SH-SY5Y (cell line): ENCODE measurements at regions not wholly inside any gene's neighbourhood (a gene's known extent, or its start where the extent isn't known, plus 50 kb on each side); places are given as distances from the start of the nearest gene placed in this dataset.

Experiments
- GATA2 ChIP-seq: IDR thresholded peaks from 2 replicates; pipeline ENCODE4 v1.6.1; 2011; ENCODE audit warnings: mild to moderate bottlenecking, low read depth, low read length
- GATA3 ChIP-seq: IDR thresholded peaks from 2 replicates; pipeline ENCODE4 v1.6.1; 2011; ENCODE audit warnings: low read depth, mild to moderate bottlenecking, low read length, moderate library complexity

GRCh38 chr22:33971561-33971961, 51.3 kb upstream of the LARGE1 start:
- TF ChIP-seq GATA3 (no peak), GATA2 (no peak)

GRCh38 chr22:33975841-33976240, 55.6 kb upstream of the LARGE1 start:
- TF ChIP-seq GATA2 (no peak), GATA3 (no peak)

GRCh38 chr22:33983558-33983957, 63.3 kb upstream of the LARGE1 start:
- no peak for TF ChIP-seq GATA3
- TF ChIP-seq GATA2: no peak

- no peak for TF ChIP-seq GATA3
- TF ChIP-seq GATA2: no peak
Measured at GRCh38 chr22:33984211-33984610, 63.9 kb upstream of the LARGE1 start.

- TF ChIP-seq GATA2 (no peak), GATA3 (no peak)
Measured at GRCh38 chr22:33984656-33985285, 64.5 kb upstream of the LARGE1 start.

- no peak for TF ChIP-seq GATA2
- TF ChIP-seq GATA3: no peak
Measured at GRCh38 chr22:33985506-33985905, 65.2 kb upstream of the LARGE1 start.

- TF ChIP-seq GATA3 (no peak), GATA2 (no peak)
Measured at GRCh38 chr22:33986167-33986771, 66.0 kb upstream of the LARGE1 start.

- TF ChIP-seq GATA2 (no peak), GATA3 (no peak)
Measured at GRCh38 chr22:33986954-33987353, 66.7 kb upstream of the LARGE1 start.

- TF ChIP-seq GATA3: no peak
- TF ChIP-seq GATA2: no peak
Measured at GRCh38 chr22:33991620-33992019, 71.3 kb upstream of the LARGE1 start.

GRCh38 chr22:33996824-33997223, 76.5 kb upstream of the LARGE1 start:
- TF ChIP-seq GATA2: no peak
- TF ChIP-seq GATA3: no peak

GRCh38 chr22:34000879-34001526, 80.7 kb upstream of the LARGE1 start:
- TF ChIP-seq GATA3: no peak
- no peak for TF ChIP-seq GATA2

- TF ChIP-seq GATA2: no peak
- TF ChIP-seq GATA3: no peak
Measured at GRCh38 chr22:34001701-34002466, 81.6 kb upstream of the LARGE1 start.

- no peak for TF ChIP-seq GATA3
- no peak for TF ChIP-seq GATA2
Measured at GRCh38 chr22:34004058-34004457, 83.8 kb upstream of the LARGE1 start.

GRCh38 chr22:34010259-34010658, 90.0 kb upstream of the LARGE1 start:
- TF ChIP-seq GATA3 (no peak), GATA2 (no peak)

- TF ChIP-seq GATA3: no peak
- TF ChIP-seq GATA2: no peak
Measured at GRCh38 chr22:34015642-34016041, 95.4 kb upstream of the LARGE1 start.
